IMR-90 (cell line): ENCODE measurements at regions not wholly inside any gene's neighbourhood (a gene's known extent, or its start where the extent isn't known, plus 50 kb on each side); places are given as distances from the start of the nearest gene placed in this dataset.

ENCODE experiments used
- ATAC-seq: fragments of 200-7000 bp; cut with Tn5 transposase; 2 replicates; pipeline ENCODE4 v1.9.1; 2020; ENCODE audit warnings: low read depth, mild to moderate bottlenecking, moderate library complexity
- BruUV-seq: library from RNA; stranded (reverse); fragments of 400-500 nt; replicated peaks from 2 replicates; lab custom pipeline; 2021; lab: Mats Ljungman, UMichigan
- CTCF ChIA-PET: fragments of 300-600 bp; formaldehyde crosslinking; extraction: SDS; loops from one replicate; lab custom pipeline; 2021; ENCODE audit warnings: antibody characterized with exemption; lab: Yijun Ruan, JAX
- POLR2A ChIA-PET: fragments of 300-600 bp; sonication (Branson Sonifier 250); formaldehyde crosslinking; loops from one replicate; lab custom pipeline; 2022; ENCODE audit warnings: antibody characterized with exemption; ENCODE audit not compliant: unreplicated experiment; lab: Charles Lee
- DNase-seq: peaks from one replicate; pipeline ENCODE4 v3.0.0; 2013
- H2AFZ ChIP-seq: replicated peaks from 2 replicates; pipeline ENCODE3; 2013; ENCODE audit warnings: low read length, mild to moderate bottlenecking; ENCODE audit not compliant: poor library complexity
- H2AK5ac ChIP-seq: 2 replicates; pipeline ENCODE4 v1.6.1; 2013; ENCODE audit warnings: low read depth, low read length, inconsistent platforms
- H2AK9ac ChIP-seq: replicated peaks from 2 replicates; pipeline ENCODE3; 2013; ENCODE audit warnings: mild to moderate bottlenecking, low read depth, low read length, moderate library complexity; ENCODE audit not compliant: poor library complexity
- H2BK120ac ChIP-seq: 2 replicates; pipeline ENCODE4 v1.6.1; 2013; ENCODE audit warnings: low read depth, low read length, inconsistent platforms
- H2BK15ac ChIP-seq: 3 replicates; pipeline ENCODE4 v1.6.1; 2013; ENCODE audit warnings: low read depth, low read length, inconsistent platforms
- H2BK20ac ChIP-seq: 2 replicates; pipeline ENCODE4 v1.6.1; 2013; ENCODE audit warnings: low read depth, mild to moderate bottlenecking, inconsistent platforms, low read length, moderate library complexity
- H2BK5ac ChIP-seq: 2 replicates; pipeline ENCODE4 v1.6.1; 2013; ENCODE audit warnings: mild to moderate bottlenecking, low read depth, low read length, inconsistent platforms; ENCODE audit not compliant: poor library complexity, severe bottlenecking
- H3K14ac ChIP-seq: replicated peaks from 2 replicates; pipeline ENCODE4 v1.6.1; 2013; ENCODE audit warnings: low read depth, low read length, inconsistent platforms
- H3K18ac ChIP-seq: 2 replicates; pipeline ENCODE4 v1.6.1; 2013; ENCODE audit warnings: low read depth, low read length, control low read depth
- H3K23ac ChIP-seq: 2 replicates; pipeline ENCODE4 v1.6.1; 2013; ENCODE audit warnings: low read depth, low read length, inconsistent platforms
- H3K27ac ChIP-seq: 2 replicates; pipeline ENCODE4 v1.5.1; 2013; ENCODE audit warnings: mild to moderate bottlenecking, control low read depth, low read length; ENCODE audit not compliant: insufficient read depth
- H3K27me3 ChIP-seq: 2 replicates; pipeline ENCODE4 v1.6.1; 2013; ENCODE audit warnings: low read length; ENCODE audit not compliant: control insufficient read depth, insufficient read depth
- H3K36me3 ChIP-seq: 2 replicates; pipeline ENCODE4 v1.6.1; 2013; ENCODE audit warnings: low read length, mixed read lengths; ENCODE audit not compliant: control insufficient read depth, insufficient read depth
- H3K4ac ChIP-seq: 2 replicates; pipeline ENCODE4 v1.6.1; 2013; ENCODE audit warnings: low read depth, low read length, inconsistent platforms
- H3K4me1 ChIP-seq: 2 replicates; pipeline ENCODE4 v1.6.1; 2013; ENCODE audit warnings: low read length, mixed read lengths; ENCODE audit not compliant: control insufficient read depth, insufficient read depth
- H3K4me2 ChIP-seq: 2 replicates; pipeline ENCODE4 v1.6.1; 2013; ENCODE audit warnings: low read depth, mild to moderate bottlenecking, control low read depth, low read length, moderate library complexity
- H3K4me3 ChIP-seq: 2 replicates; pipeline ENCODE4 v1.5.1; 2013; ENCODE audit warnings: low read depth, mild to moderate bottlenecking, control low read depth, low read length, moderate library complexity; ENCODE audit not compliant: insufficient read depth
- H3K56ac ChIP-seq: 2 replicates; pipeline ENCODE4 v1.6.1; 2013; ENCODE audit warnings: low read length, inconsistent platforms; ENCODE audit not compliant: insufficient read depth; ENCODE audit errors: extremely low read depth
- H3K79me1 ChIP-seq, 2 experiments: 2 replicates each; pipeline ENCODE4 v1.6.1; 2013; ENCODE audit warnings: low read length in 2 of 2, inconsistent platforms in 1 of 2, low read depth in 1 of 2
- H3K9ac ChIP-seq: 2 replicates; pipeline ENCODE4 v1.6.1; 2013; ENCODE audit warnings: low read depth, low read length, control low read depth
- H3K9me1 ChIP-seq: 2 replicates; pipeline ENCODE4 v1.6.1; 2013; ENCODE audit warnings: low read length, inconsistent platforms; ENCODE audit not compliant: insufficient read depth
- H3K9me3 ChIP-seq: 2 replicates; pipeline ENCODE4 v1.6.1; 2013; ENCODE audit warnings: low read length; ENCODE audit not compliant: control insufficient read depth, insufficient read depth
- H4K20me1 ChIP-seq: 2 replicates; pipeline ENCODE4 v1.6.1; 2013; ENCODE audit warnings: low read length, inconsistent platforms; ENCODE audit not compliant: insufficient read depth
- H4K5ac ChIP-seq: 2 replicates; pipeline ENCODE4 v1.6.1; 2013; ENCODE audit warnings: mild to moderate bottlenecking, low read depth, low read length, control low read depth
- H4K8ac ChIP-seq, 2 experiments: 2 replicates each; pipeline ENCODE4 v1.6.1; 2013; ENCODE audit warnings: low read depth in 2 of 2, low read length in 2 of 2, control low read depth in 1 of 2, inconsistent platforms in 1 of 2
- H4K91ac ChIP-seq: 2 replicates; pipeline ENCODE4 v1.6.1; 2013; ENCODE audit warnings: low read depth, low read length, inconsistent platforms; ENCODE audit not compliant: insufficient read depth
- BHLHE40 ChIP-seq: fragments of 150-350 bp; IDR thresholded peaks from 2 replicates; pipeline ENCODE4 v1.6.1; 2016; ENCODE audit warnings: mild to moderate bottlenecking, low read depth, low read length
- CEBPB ChIP-seq: IDR thresholded peaks from 2 replicates; pipeline ENCODE4 v1.6.1; 2012; ENCODE audit warnings: low read depth, low read length, improper control_type of control experiment
- CHD1 ChIP-seq: IDR thresholded peaks from 2 replicates; pipeline ENCODE4 v1.6.1; 2012; ENCODE audit warnings: low read depth, low read length, improper control_type of control experiment
- CTCF ChIP-seq: conservative IDR thresholded peaks from 2 replicates; pipeline ENCODE4 v1.5.1; 2012; ENCODE audit warnings: mild to moderate bottlenecking, low read depth, low read length, improper control_type of control experiment
- ELK1 ChIP-seq: fragments of 150-350 bp; IDR thresholded peaks from 2 replicates; pipeline ENCODE4 v1.6.1; 2016; ENCODE audit warnings: low read depth, mild to moderate bottlenecking, low read length, moderate library complexity, borderline replicate concordance
- FOS ChIP-seq: fragments of 150-350 bp; IDR thresholded peaks from 2 replicates; pipeline ENCODE4 v1.6.1; 2016; ENCODE audit warnings: low read depth, low read length
- MAFK ChIP-seq: IDR thresholded peaks from 2 replicates; pipeline ENCODE4 v1.6.1; 2012; ENCODE audit warnings: low read depth, low read length, improper control_type of control experiment
- MAZ ChIP-seq: IDR thresholded peaks from 2 replicates; pipeline ENCODE4 v1.6.1; 2012; ENCODE audit warnings: low read depth, mild to moderate bottlenecking, low read length, improper control_type of control experiment, moderate library complexity, borderline replicate concordance
- MXI1 ChIP-seq: IDR thresholded peaks from 2 replicates; pipeline ENCODE4 v1.6.1; 2012; ENCODE audit warnings: low read depth, mild to moderate bottlenecking, low read length, moderate library complexity, borderline replicate concordance
- NFE2L2 ChIP-seq: fragments of 150-350 bp; IDR thresholded peaks from 2 replicates; pipeline ENCODE4 v1.6.1; 2016; ENCODE audit warnings: low read depth, mild to moderate bottlenecking, low read length
- POLR2A ChIP-seq: IDR thresholded peaks from 2 replicates; pipeline ENCODE4 v1.6.1; 2012; ENCODE audit warnings: mild to moderate bottlenecking, low read depth, low read length
- RAD21 ChIP-seq: IDR thresholded peaks from 2 replicates; pipeline ENCODE4 v1.6.1; 2012; ENCODE audit warnings: low read length, improper control_type of control experiment
- RCOR1 ChIP-seq: IDR thresholded peaks from 2 replicates; pipeline ENCODE4 v1.6.1; 2012; ENCODE audit warnings: mild to moderate bottlenecking, low read length, improper control_type of control experiment; ENCODE audit not compliant: insufficient replicate concordance
- RFX5 ChIP-seq: IDR thresholded peaks from 2 replicates; pipeline ENCODE4 v1.8.0; 2012; ENCODE audit warnings: low read depth, mild to moderate bottlenecking, low read length, moderate library complexity
- SMC3 ChIP-seq: fragments of 150-350 bp; IDR thresholded peaks from 2 replicates; pipeline ENCODE4 v1.6.1; 2016; ENCODE audit warnings: low read depth, mild to moderate bottlenecking, antibody characterized with exemption, low read length, moderate library complexity
- USF2 ChIP-seq: fragments of 150-350 bp; IDR thresholded peaks from 2 replicates; pipeline ENCODE4 v1.6.1; 2017; ENCODE audit warnings: mild to moderate bottlenecking, antibody characterized with exemption, low read length, low read depth
- WGBS, 2 experiments: methylation state at CpG; one replicate each; pipeline versions ENCODE4 v1.1.5 to v1.1.7; 2013; ENCODE audit warnings: missing lambda C conversion rate in 2 of 2; ENCODE audit not compliant: insufficient read length in 1 of 2; ENCODE audit errors: extremely low coverage in 2 of 2; 5-methylcytosine and 5-hydroxymethylcytosine counted together
- dilution Hi-C: fragments of 300-500 bp; cut with HindIII; formaldehyde crosslinking; loops from one replicate; pipeline ENCODE4 v1.14.3; 2018; ENCODE audit warnings: low sequenced_read_pairs; ENCODE audit not compliant: unreplicated experiment
- in situ Hi-C: fragments of 300-500 bp; cut with MboI; formaldehyde crosslinking; loops from 3 replicates; pipeline ENCODE4 v1.14.3; 2019; ENCODE audit warnings: low sequenced_read_pairs, inconsistent platforms, mixed read lengths
- intact Hi-C: fragments of 100-400 bp; cut with micrococcal nuclease; formaldehyde crosslinking; loops from 2 replicates; pipeline ENCODE4 v1.10.0; 2022

GRCh38 chr7:85573844-85574243 is 387.0 kb upstream of the SEMA3D start:
- no peak overlapping the region for H3K4me2 ChIP-seq
- H3K18ac ChIP-seq = no peak overlapping the region
- H3K9me1 ChIP-seq = no peaks in the 10 kb centered on the region; the same call in 1 of the 2 replicates
- H4K20me1 ChIP-seq = no peaks in the 10 kb centered on the region
- H4K91ac ChIP-seq = no peak overlapping the region
- no peak overlapping the region for H3K14ac ChIP-seq
- H3K79me1 ChIP-seq = no peaks in the 10 kb centered on the region
- no peak overlapping the region for H3K4ac ChIP-seq
- ATAC-seq (no peak), DNase-seq (no peak)
- no peak overlapping the region for H2BK20ac ChIP-seq
- no peak overlapping the region for H2BK120ac ChIP-seq
- BruUV-seq = no TSS peak
- H3K27ac ChIP-seq = no peak overlapping the region
- in situ Hi-C loops = no loop called here
- H3K4me3 ChIP-seq = no peak overlapping the region
- H4K5ac ChIP-seq = no peak overlapping the region
- POLR2A ChIA-PET = no interaction called here
- H2AK5ac ChIP-seq = no peak overlapping the region
- no peak overlapping the region for H2AK9ac ChIP-seq
- TF ChIP-seq POLR2A (no peak), CTCF (no peak), RAD21 (no peak), ELK1 (no peak), FOS (no peak), MXI1 (no peak), RFX5 (no peak), CHD1 (no peak), NFE2L2 (no peak), MAZ (no peak), RCOR1 (no peak), SMC3 (no peak), CEBPB (no peak), MAFK (no peak), BHLHE40 (no peak), USF2 (no peak)
- H3K36me3 ChIP-seq = no peaks in the 10 kb centered on the region
- no peak overlapping the region for H3K23ac ChIP-seq
- H3K9ac ChIP-seq = no peak overlapping the region
- no peak overlapping the region for H2BK15ac ChIP-seq
- no peak overlapping the region for H3K56ac ChIP-seq
- dilution Hi-C loops = no loop called here
- no peak overlapping the region for H4K8ac ChIP-seq
- no peaks in the 10 kb centered on the region for H3K4me1 ChIP-seq
- no peaks in the 10 kb centered on the region for H3K9me3 ChIP-seq
- WGBS, 2 experiments = no CpG with 5 or more reads among the region's 4 CpGs
- H2AFZ ChIP-seq = no peak overlapping the region
- CTCF ChIA-PET = no interaction called here
- no peaks in the 10 kb centered on the region; the same call in 1 of the 2 replicates for H3K27me3 ChIP-seq
- no peak overlapping the region for H2BK5ac ChIP-seq
- intact Hi-C loops = no loop called here
